ENCODE measurements at regions not wholly inside any gene's neighbourhood (a gene's known extent, or its start where the extent isn't known, plus 50 kb on each side); places are given as distances from the start of the nearest gene placed in this dataset.

GRCh38 chr1:96060621-96061020, 661.0 kb upstream of the PTBP2 start:
- no peaks in the 10 kb centered on the region for H3K36me3 Mint-ChIP-seq (ENCODE audit: low read depth)
- DNase-seq (ENCODE audit: low spot score), result no peak
- H3K9me3 Mint-ChIP-seq, result peaks cover 9% of the 10 kb centered on the region
- H3K27me3 Mint-ChIP-seq (ENCODE audit: low read depth), result no peaks in the 10 kb centered on the region
- H3K27ac Mint-ChIP-seq, result no peak overlapping the region
- H3K4me3 Mint-ChIP-seq, result no peak overlapping the region
- no peaks in the 10 kb centered on the region for H3K4me1 Mint-ChIP-seq (ENCODE audit: low read depth)

- no peak for DNase-seq (ENCODE audit: low spot score)
- H3K36me3 Mint-ChIP-seq (ENCODE audit: low read depth), result no peaks in the 10 kb centered on the region
- H3K27me3 Mint-ChIP-seq (ENCODE audit: low read depth), result no peaks in the 10 kb centered on the region
- H3K27ac Mint-ChIP-seq, result no peak overlapping the region
- no peaks in the 10 kb centered on the region for H3K4me1 Mint-ChIP-seq (ENCODE audit: low read depth)
- H3K9me3 Mint-ChIP-seq, result peaks cover 10% of the 10 kb centered on the region
- no peak overlapping the region for H3K4me3 Mint-ChIP-seq
Measured at GRCh38 chr1:96072021-96072420, 649.6 kb upstream of the PTBP2 start.

- no peaks in the 10 kb centered on the region for H3K27me3 Mint-ChIP-seq (ENCODE audit: low read depth)
- no peaks in the 10 kb centered on the region for H3K4me1 Mint-ChIP-seq (ENCODE audit: low read depth)
- no peak overlapping the region for H3K27ac Mint-ChIP-seq
- H3K4me3 Mint-ChIP-seq, result no peak overlapping the region
- H3K9me3 Mint-ChIP-seq, result peaks cover 8% of the 10 kb centered on the region
- no peaks in the 10 kb centered on the region for H3K36me3 Mint-ChIP-seq (ENCODE audit: low read depth)
- no peak for DNase-seq (ENCODE audit: low spot score)
Measured at GRCh38 chr1:96073100-96073499, 648.5 kb upstream of the PTBP2 start.

- no peaks in the 10 kb centered on the region for H3K27me3 Mint-ChIP-seq (ENCODE audit: low read depth)
- no peaks in the 10 kb centered on the region for H3K4me1 Mint-ChIP-seq (ENCODE audit: low read depth)
- H3K9me3 Mint-ChIP-seq, result peaks cover 6% of the 10 kb centered on the region
- no peaks in the 10 kb centered on the region for H3K36me3 Mint-ChIP-seq (ENCODE audit: low read depth)
- H3K4me3 Mint-ChIP-seq, result no peak overlapping the region
- no peak for DNase-seq (ENCODE audit: low spot score)
- no peak overlapping the region for H3K27ac Mint-ChIP-seq
Measured at GRCh38 chr1:96074422-96074821, 647.2 kb upstream of the PTBP2 start.

- H3K4me3 Mint-ChIP-seq, result no peak overlapping the region
- H3K36me3 Mint-ChIP-seq (ENCODE audit: low read depth), result no peaks in the 10 kb centered on the region
- H3K9me3 Mint-ChIP-seq, result peaks cover 7% of the 10 kb centered on the region
- no peak for DNase-seq (ENCODE audit: low spot score)
- H3K4me1 Mint-ChIP-seq (ENCODE audit: low read depth), result no peaks in the 10 kb centered on the region
- no peaks in the 10 kb centered on the region for H3K27me3 Mint-ChIP-seq (ENCODE audit: low read depth)
- H3K27ac Mint-ChIP-seq, result no peak overlapping the region
Measured at GRCh38 chr1:96074876-96075577, 646.6 kb upstream of the PTBP2 start.

- no peaks in the 10 kb centered on the region for H3K4me1 Mint-ChIP-seq (ENCODE audit: low read depth)
- H3K27ac Mint-ChIP-seq, result no peak overlapping the region
- DNase-seq (ENCODE audit: low spot score), result no peak
- no peaks in the 10 kb centered on the region for H3K27me3 Mint-ChIP-seq (ENCODE audit: low read depth)
- peaks cover 10% of the 10 kb centered on the region for H3K9me3 Mint-ChIP-seq
- no peak overlapping the region for H3K4me3 Mint-ChIP-seq
- H3K36me3 Mint-ChIP-seq (ENCODE audit: low read depth), result no peaks in the 10 kb centered on the region
Measured at GRCh38 chr1:96075704-96076455, 645.7 kb upstream of the PTBP2 start.

GRCh38 chr1:96076589-96076988, 645.0 kb upstream of the PTBP2 start:
- H3K27ac Mint-ChIP-seq, result no peak overlapping the region
- peaks cover 9% of the 10 kb centered on the region for H3K9me3 Mint-ChIP-seq
- no peaks in the 10 kb centered on the region for H3K36me3 Mint-ChIP-seq (ENCODE audit: low read depth)
- no peaks in the 10 kb centered on the region for H3K4me1 Mint-ChIP-seq (ENCODE audit: low read depth)
- DNase-seq (ENCODE audit: low spot score), result no peak
- H3K4me3 Mint-ChIP-seq, result no peak overlapping the region
- no peaks in the 10 kb centered on the region for H3K27me3 Mint-ChIP-seq (ENCODE audit: low read depth)

- no peak overlapping the region for H3K27ac Mint-ChIP-seq
- no peak overlapping the region for H3K4me3 Mint-ChIP-seq
- no peak for DNase-seq (ENCODE audit: low spot score)
- peaks cover 4% of the 10 kb centered on the region for H3K9me3 Mint-ChIP-seq
- H3K36me3 Mint-ChIP-seq (ENCODE audit: low read depth), result no peaks in the 10 kb centered on the region
- no peaks in the 10 kb centered on the region for H3K27me3 Mint-ChIP-seq (ENCODE audit: low read depth)
- no peaks in the 10 kb centered on the region for H3K4me1 Mint-ChIP-seq (ENCODE audit: low read depth)
Measured at GRCh38 chr1:96079581-96079980, 642.0 kb upstream of the PTBP2 start.

- Mint-ChIP-seq H3K9me3 (peaks cover 4% of the 10 kb centered on the region), H3K4me1 (ENCODE audit: low read depth) (no peaks in the 10 kb centered on the region), H3K27me3 (ENCODE audit: low read depth) (no peaks in the 10 kb centered on the region), H3K27ac (no peak overlapping the region), H3K4me3 (no peak overlapping the region), H3K36me3 (ENCODE audit: low read depth) (no peaks in the 10 kb centered on the region)
- no peak for DNase-seq (ENCODE audit: low spot score)
Measured at GRCh38 chr1:96080925-96081324, 640.7 kb upstream of the PTBP2 start.

- DNase-seq (ENCODE audit: low spot score), result no peak
- Mint-ChIP-seq H3K36me3 (ENCODE audit: low read depth) (no peaks in the 10 kb centered on the region), H3K4me3 (no peak overlapping the region), H3K9me3 (peaks cover 2% of the 10 kb centered on the region), H3K27me3 (ENCODE audit: low read depth) (no peaks in the 10 kb centered on the region), H3K27ac (no peak overlapping the region), H3K4me1 (ENCODE audit: low read depth) (no peaks in the 10 kb centered on the region)
Measured at GRCh38 chr1:96087719-96088118, 633.9 kb upstream of the PTBP2 start.

- H3K27ac Mint-ChIP-seq, result no peak overlapping the region
Measured at GRCh38 chr1:96090134-96090533, 631.5 kb upstream of the PTBP2 start.

GRCh38 chr1:96095849-96096612, 625.6 kb upstream of the PTBP2 start:
- H3K27ac Mint-ChIP-seq, result no peak overlapping the region
- H3K36me3 Mint-ChIP-seq (ENCODE audit: low read depth), result no peaks in the 10 kb centered on the region
- no peaks in the 10 kb centered on the region for H3K27me3 Mint-ChIP-seq (ENCODE audit: low read depth)
- H3K4me3 Mint-ChIP-seq, result no peak overlapping the region
- H3K4me1 Mint-ChIP-seq (ENCODE audit: low read depth), result no peaks in the 10 kb centered on the region
- H3K9me3 Mint-ChIP-seq, result peaks cover 7% of the 10 kb centered on the region
- DNase-seq (ENCODE audit: low spot score), result no peak

More at GRCh38 chr1:96090134-96090533, 631.5 kb upstream of the PTBP2 start:
- no peak overlapping the region for H3K4me3 Mint-ChIP-seq
- H3K4me1 Mint-ChIP-seq (ENCODE audit: low read depth), result no peaks in the 10 kb centered on the region
- H3K9me3 Mint-ChIP-seq, result peaks cover 2% of the 10 kb centered on the region
- no peaks in the 10 kb centered on the region for H3K36me3 Mint-ChIP-seq (ENCODE audit: low read depth)
- no peaks in the 10 kb centered on the region for H3K27me3 Mint-ChIP-seq (ENCODE audit: low read depth)
- no peak for DNase-seq (ENCODE audit: low spot score)

- H3K4me1 Mint-ChIP-seq (ENCODE audit: low read depth), result no peaks in the 10 kb centered on the region
- H3K4me3 Mint-ChIP-seq, result no peak overlapping the region
- no peaks in the 10 kb centered on the region for H3K36me3 Mint-ChIP-seq (ENCODE audit: low read depth)
- H3K9me3 Mint-ChIP-seq, result peaks cover 6% of the 10 kb centered on the region
- H3K27me3 Mint-ChIP-seq (ENCODE audit: low read depth), result no peaks in the 10 kb centered on the region
- DNase-seq (ENCODE audit: low spot score), result no peak
- H3K27ac Mint-ChIP-seq, result no peak overlapping the region
Measured at GRCh38 chr1:96096613-96097321, 624.8 kb upstream of the PTBP2 start.

- Mint-ChIP-seq H3K4me3 (no peak overlapping the region), H3K27me3 (ENCODE audit: low read depth) (no peaks in the 10 kb centered on the region), H3K36me3 (ENCODE audit: low read depth) (no peaks in the 10 kb centered on the region), H3K9me3 (peaks cover 20% of the 10 kb centered on the region), H3K27ac (no peak overlapping the region), H3K4me1 (ENCODE audit: low read depth) (no peaks in the 10 kb centered on the region)
- no peak for DNase-seq (ENCODE audit: low spot score)
Measured at GRCh38 chr1:96104506-96104905, 617.1 kb upstream of the PTBP2 start.
